HG03045 (cell line): ENCODE measurements at regions not wholly inside any gene's neighbourhood (a gene's known extent, or its start where the extent isn't known, plus 50 kb on each side); places are given as distances from the start of the nearest gene placed in this dataset.

Source experiments
- ATAC-seq: cut with Tn5 transposase; IDR thresholded peaks from one replicate; pipeline ENCODE4 v1.9.1; 2021; ENCODE audit warnings: mild to moderate bottlenecking, moderate library complexity; ENCODE audit not compliant: unreplicated experiment

DNA sequence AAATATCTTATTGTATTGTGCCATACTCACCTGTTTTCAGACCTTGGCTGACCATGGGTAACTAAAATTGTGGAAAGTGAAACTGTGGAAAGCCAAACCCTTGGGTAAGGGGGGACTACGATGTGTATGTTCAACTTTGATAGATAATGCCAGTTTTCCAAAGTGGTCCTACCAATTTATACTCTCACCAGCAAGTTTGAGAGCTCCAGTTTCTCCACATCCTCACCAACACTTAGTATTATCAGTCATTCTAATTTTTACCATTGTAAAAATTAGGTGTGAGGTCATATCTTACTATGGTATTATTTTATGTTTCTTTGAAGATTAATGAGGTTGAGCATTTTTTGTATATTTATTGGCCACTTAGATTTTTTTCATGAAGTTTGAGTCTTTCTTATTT, 346.9 kb upstream of the PODXL start:
- no peak for ATAC-seq

DNA sequence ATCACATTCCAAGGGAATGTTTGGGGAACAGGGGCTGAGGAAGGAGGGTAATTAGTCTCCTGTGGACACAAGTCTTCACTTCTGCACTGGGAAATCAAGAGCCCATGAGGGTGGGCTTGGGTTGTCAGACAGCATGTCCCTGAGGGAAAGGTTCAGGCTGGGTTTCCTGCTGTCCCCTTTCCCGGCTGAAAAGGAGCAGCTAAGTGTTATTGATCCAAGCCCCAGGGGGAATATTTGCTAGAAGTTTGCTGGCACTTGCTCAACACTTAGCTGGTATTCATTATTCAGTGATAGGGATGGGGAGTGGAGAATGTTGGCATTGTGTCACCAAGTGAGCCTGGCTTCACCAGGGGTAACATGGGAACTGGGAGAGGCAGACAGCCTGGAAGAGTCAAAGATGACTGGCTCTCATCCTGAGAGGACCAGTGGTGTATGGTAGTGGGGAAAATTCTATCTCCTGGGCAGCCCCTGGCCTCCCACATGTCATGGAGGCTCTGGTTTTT, 344.4 kb upstream of the PODXL start:
- no peak for ATAC-seq

DNA sequence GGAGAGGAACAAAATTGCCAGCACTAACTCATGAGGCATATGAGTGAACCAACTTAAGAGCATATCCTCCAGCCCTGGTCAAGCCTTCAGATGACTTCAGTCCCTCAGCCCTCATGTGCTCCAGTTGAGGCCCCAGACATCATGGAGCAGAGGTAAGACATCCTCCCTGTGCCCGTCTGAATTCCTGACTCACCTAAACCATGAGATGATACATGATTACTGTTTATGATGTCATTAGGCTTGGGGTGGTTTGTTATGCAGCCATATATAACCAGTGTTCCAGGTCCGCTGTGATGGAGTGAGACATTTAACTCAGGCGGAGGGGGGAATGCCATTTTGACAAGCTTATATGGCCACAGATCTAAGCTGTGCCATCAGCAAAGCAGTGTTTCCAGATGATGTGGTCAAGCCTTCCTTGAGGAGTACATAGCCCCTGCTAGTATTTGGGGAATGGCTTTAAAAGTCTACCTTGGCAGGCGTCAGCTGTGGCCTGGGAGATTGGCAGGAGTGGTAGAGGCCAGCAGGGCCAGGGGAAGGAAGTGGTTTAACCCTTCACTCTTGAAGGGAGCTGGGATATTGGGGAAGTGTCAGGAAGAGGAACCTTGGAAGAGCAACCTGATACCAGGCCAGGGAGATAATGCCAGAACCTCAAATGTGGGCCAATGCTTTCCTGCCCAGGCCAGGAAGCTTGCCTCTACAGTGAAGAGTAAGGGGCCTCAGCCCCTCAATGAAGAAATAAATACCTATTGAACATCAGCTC, 343.0 kb upstream of the PODXL start:
- no peak for ATAC-seq

DNA sequence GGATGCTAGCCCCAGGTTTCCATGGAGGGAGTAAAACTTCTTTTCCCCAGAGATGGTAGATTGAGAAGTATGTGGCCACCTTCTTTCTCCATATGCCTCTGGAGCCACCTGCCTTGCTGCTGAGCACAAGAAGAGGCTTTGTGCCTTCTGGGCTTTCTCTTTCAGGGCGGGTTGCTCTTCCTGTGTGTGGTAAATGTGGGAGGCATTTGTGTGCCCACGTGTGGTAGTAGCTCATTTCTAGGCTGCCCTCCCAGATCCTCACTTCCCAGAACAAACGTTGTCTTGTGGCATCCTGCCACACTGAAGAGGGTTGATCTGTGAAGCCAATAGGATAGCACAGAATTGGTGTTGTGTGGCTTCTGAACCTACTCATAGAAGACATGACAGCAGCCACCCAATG, 342.0 kb upstream of the PODXL start:
- no peak for ATAC-seq

DNA sequence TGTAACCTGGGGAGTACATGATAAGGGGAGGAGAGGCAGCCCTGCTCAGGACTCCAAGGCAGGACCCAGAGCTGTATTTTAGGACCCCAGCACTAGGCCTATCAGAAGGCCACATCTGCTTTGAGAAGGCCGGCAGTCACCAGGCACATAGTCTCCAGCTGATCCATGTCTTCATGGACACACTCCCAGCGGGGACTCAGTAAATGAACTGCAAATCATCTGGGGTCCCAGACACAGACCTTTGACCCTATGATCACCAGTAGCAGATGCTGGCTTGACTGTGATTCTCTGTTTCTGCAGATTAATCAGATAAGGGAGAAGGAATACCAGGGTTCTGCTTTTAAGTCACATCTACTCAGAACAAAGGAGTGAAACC, 341.4 kb upstream of the PODXL start:
- no peak for ATAC-seq

DNA sequence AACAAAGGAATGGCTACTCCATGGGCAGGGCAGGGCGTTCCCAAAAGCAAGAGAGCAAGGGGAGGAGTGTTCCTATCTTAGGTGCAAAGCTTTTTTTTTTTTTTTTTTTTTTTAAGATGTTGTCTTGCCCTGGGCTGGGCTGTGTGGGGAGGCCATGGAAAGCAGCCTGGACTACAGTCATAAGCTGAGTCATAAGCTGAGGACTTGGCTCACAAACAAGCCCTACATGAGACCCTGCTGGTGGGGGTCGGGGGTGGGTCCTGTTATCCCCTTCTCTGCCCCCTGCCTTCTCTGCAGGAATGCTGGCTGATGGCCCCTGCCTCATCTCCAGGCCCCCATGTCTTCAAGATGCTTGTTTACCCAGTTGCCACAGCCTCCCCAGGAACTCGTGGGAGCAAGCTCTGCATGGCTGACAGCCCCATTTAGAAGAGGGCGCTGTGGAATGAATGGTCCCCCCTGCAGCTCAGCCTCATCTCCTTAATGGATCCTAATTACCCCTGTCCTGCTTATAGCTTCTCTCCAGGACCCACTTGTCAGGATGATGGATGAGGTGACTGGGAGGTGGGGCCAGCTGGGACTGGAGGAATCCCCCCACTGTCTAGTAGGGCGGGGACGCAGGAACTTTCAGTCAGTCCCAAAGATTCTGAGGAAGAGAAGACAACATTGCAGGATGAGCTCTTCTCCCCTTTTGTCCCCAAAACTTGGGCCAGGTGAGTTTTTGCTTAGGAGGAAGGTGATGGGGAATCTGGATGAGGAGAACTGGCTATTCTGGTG, 340.8 kb upstream of the PODXL start:
- ATAC-seq, result no peak

DNA sequence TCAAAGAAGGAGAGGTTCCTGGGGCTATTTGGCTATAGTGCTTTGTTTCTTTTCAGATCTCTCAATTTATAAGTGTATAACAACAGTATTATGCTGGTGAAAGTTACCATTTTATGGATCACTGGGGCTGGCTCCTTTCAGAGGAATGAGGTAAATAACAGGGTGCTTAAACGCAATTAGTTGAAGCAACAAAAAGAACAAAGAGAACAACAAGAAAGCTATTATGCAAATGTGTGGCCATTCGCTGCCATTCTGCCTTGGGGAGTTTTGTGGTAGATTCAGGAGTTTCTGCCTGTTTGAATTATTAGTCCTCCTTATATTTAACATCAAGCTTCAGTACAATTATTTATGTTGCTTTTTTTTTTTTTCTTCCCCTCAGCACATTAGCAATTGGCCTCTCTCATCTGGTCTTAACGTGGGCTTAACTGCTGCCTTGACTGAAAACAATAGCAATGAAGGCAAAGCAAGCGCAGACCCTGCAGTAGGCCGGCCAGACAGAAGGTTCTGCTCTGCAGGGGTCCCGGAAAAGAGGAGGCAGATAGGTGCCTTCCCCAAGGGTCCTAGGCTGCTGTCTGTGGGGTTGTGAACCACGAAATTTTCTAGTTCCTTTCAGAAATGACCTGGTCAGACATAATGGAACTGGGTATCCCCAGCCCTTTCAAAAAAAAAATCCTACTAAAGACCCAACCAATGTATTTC, 339.9 kb upstream of the PODXL start:
- no peak for ATAC-seq

DNA sequence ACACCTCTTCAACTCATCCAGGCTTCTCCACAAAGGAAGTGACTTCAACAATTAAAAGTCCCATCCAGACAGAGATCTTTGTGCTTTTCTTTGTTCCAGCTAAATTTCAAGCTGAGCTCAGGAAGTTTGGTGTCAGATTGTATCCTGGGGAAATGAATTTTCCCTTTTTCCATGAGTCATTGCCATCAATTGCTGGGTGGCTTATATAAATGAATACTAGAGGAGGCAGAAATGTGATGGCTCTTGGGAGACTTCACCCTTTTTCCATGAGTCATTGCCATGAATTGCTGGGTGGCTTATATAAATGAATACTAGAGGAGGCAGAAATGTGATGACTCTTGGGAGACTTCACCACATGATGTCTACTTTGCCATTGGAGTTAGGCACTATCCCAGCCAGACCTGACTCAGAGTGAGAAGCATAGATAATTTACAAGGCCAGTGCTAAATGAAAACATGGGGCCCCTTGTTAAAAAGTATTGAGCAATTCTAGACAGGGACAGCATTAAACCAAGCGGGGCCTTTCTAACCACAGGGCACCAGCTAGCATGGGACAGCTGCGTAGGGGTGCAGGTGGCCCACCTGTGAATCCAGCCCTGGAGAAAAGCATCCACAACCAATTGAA, 339.2 kb upstream of the PODXL start:
- no peak for ATAC-seq

DNA sequence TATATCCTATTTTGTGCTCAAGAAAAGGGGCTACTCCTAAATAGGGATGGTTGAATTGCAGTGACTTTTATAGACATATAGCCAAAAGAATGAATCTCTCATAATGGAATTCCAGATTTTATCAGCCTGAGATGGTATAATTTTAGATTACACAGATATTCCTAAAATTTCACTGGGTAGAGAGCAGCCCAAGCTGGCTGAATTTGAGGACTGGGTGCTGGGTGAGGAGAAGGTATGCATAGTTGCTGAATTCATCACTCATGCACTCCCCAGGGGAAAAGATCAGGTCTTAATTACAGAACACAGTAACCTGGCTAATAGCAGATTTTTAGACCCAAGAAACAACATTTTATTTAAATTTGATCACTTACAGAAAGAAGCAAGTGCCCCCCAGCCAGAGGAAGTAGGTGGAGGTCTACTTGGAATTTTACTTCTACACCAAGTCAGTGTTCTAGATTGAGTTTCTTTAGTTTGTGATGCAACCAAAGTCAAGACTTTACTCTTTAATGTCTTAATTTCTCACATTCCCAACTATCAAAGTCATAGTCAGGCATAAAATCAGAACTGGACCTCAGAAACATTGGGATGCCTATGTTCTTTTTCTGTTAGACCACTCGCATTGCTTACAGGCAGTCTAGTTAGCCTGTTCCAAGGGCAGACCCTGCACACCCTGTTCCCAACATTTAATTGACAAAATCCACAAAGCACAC, 337.4 kb upstream of the PODXL start:
- ATAC-seq, result no peak

DNA sequence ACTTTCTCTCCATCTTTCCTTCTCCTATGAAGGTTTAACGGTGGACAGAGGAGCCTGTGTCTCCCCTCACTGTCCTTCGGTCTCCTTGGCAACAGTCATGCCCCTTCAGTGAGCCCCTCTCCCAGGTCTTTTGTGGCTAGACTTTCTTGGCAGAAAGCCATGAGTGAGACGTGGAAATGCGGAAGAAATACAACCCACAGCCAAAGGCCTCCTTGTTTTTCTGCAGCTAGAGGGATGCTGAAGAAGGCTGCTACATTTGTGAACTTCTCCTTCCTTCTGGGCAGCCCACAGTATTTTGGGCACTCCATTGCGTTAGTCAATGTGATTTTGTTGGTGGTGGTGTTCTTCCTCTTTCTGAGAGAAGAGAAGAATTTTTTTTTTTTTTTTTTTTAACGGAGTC, 333.7 kb upstream of the PODXL start:
- ATAC-seq, result no peak

DNA sequence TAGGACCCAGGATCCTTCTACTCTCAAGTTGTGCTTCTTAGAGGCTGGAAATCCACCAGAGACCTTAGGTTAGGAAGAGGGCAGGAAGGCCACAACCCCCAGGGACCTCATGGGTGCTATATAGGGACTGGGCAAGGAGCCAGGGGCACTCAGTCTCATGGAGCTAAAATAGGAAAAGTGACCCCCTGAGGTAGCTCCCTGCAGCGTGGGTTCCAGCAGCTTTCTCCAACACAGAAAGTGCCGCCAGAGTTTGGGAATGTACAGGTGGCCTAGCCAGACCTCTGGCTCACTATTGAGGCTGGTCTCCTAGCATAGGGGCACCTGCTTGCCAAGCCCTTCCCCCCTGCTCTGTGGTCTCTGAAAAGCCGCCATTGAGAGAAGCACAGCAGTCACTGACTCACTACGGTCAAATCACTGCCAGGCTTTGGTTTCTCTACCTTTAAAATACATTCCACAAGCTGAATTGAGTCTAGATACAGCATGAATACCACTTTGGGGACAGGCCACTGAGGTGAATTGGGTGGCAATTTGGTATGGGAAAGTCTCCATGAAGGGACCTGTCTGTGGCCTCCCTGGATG, 333.2 kb upstream of the PODXL start:
- ATAC-seq, result no peak

DNA sequence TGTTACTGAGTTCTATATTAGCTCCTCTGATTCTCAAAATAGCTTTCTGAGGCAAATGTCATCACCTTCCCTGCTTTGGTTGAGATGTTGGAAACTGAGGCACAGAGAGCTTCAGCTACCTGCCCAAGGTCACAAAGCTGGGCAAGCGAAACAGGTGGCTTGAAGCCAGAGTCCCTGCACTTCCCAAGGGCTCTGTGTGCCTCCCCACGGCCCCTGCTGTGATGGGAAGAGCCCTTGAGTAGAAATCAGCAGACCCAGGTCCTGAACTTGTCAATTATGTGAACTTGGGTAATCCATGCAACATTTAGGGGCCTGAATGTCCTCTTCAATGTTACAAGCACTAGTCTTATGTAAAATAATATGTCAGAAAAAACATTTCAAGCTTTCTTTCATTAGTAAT, 327.3 kb upstream of the PODXL start:
- no peak for ATAC-seq

DNA sequence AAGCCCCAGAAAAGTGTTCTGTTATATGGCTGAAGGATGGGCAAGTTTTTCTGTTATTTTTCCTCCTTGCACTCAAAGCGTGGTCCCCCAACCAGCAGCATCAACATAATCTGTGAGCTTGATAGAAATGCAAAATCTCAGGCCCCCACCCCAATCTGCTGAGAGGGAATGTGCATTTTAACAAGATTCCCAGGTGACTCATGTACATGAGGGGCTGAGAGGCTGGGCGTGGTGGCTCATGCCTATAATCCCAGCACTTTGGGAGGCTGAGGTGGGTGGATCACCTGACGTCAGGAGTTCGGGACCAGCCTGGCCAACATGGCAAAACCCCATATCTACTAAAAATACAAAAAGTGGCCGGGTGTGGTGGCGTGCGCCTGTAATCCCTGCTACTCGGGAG, 326.8 kb upstream of the PODXL start:
- ATAC-seq, result no peak

DNA sequence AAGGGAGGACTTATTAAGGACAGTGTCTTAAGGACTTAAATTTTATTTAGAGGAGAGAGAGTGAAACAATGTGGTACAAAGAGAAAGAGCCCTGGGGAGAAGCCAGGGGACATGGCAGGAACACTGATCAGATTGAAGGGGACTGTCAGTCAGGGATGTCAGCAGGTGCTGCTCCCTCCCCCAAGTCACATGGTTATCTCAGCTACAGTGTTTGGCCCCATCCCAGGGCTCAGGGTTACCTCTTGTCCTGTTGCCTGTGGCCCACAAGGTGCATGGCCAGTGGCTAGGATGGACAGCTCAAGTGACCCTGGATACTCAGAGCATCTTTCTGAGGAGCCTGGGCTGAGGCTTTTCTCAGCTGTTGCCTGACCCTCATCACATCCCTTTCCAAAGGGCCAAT, 325.9 kb upstream of the PODXL start:
- no peak for ATAC-seq

DNA sequence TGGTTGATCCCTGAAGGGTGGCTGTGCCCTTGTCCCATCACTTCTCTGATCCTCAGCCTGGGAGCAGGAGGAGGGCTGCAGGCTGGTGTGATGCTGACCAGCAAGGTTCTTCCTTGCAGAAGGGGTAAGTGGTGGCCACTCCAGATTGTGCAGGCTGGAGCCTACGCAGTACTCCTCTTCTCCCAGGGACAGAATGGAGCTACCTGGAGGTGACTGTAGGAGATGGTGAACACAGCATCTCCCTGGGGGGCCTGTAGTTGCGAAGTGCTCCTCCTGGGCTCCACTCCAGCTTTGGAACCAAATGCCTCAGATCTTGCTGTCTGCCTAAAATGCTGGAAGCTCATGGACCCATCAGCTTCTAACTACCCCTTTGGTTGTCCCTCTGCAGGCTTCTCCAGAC, 323.6 kb upstream of the PODXL start:
- no peak for ATAC-seq

DNA sequence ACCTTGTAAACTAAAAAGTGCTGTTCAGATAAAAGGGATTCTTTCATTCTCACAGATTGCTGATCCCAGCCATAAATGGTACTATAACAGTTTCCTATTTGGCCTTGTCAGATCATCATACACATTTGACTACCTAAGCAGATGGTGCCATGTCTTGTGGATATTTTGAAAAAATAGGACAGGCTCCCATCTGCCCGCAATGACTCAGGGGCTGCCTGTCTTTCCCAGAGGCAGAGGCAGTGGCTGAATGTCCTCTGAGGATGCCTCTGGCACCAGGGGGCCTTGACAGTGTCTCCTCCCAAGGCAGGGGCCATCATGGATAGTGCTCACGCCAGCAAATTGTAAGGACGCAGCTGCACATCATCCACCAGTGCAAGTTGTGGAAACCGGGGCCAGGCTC, 323.0 kb upstream of the PODXL start:
- no peak for ATAC-seq

DNA sequence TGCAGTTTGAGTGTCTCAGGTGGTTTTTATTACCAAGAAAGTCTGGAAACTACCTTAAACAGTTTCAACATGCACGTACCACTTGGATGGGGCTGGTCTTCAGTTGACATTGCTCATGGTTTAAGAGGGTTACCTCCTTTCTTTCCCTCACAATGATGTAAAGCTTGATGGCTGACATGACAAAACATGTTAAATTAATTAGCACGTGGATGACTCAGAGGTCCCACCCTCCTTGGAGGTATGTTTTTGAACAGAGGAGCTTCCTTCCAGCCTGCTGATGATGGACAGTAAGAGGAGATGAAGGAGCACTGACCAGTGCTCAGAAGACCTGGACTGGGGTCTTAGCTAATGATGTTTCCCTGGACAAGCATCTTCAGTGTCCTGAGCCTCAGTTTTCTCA, 322.3 kb upstream of the PODXL start:
- ATAC-seq, result no peak

DNA sequence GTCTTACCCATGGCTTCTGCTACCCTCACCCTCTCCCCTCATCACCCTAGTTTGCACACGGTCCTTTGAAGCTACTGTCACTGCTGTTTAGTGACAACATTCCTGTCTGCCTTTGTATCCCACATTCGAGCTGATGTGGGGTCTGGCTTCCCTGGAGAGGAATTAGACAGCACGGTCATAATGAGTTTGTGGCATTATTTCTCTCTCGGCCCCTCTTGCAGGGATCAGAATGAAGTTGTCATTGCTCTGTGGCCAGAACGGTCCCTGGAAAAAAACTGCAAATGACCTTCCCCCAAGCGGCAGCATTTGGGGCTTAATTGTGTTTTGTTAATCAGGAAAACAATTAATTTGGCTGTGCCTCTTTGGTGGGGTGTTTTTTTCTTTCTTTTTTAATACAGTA, 317.2 kb upstream of the PODXL start:
- no peak for ATAC-seq

DNA sequence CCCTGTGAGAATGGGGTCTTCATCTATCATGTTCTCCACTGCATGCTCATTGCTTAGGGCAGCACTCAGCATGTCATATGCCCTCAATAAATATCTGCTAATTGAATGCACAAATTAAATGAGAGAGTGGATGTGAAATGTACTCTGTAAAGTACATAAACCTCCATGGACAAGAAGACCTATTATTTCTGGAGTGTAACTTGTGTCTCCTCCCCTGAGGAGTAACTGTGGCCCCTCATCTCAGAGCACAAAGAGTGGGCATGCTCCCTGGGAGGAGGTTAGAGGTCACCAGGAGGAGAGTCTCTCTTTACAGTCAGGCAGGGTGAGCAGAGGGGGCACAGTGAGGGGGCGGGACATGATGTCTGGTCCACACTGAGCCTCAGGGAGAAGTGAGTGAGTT, 313.6 kb upstream of the PODXL start:
- no peak for ATAC-seq

DNA sequence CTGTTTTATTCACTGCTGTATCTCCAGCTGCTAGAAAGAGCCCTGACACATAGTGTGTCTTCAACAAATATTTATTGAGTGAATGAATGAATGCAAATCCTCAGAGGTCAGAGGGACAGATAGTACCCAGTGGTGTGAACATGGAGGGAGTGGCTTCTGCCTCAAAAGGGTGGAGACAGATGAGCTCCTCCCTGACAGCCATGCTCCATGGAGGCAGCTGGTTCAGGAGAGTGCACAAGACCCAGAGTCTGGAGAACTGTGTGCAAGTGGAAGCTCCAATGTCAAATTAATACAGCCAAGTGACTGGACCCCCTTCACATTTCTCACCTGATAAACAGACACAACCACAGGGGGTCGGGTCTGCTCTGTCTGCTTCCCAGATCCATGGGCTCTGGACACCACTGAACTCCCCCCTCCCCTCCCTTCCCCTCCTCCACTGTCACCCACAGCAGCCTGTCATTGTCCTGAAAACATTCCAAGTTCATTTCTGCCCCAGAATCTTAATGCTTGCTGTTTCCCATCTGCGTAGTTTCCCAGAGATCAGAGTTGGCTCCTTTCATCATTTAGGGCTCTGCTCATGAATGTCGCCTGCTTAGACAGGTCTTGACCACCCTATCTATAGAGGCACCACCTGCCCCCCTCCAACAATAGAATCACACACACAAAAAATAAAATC, 312.9 kb upstream of the PODXL start:
- ATAC-seq, result no peak
